Neural cell (in vitro differentiated cells): ENCODE measurements at regions not wholly inside any gene's neighbourhood (a gene's known extent, or its start where the extent isn't known, plus 50 kb on each side); places are given as distances from the start of the nearest gene placed in this dataset.

Source experiments
- H2AFZ ChIP-seq: fragments of 200-600, 300-800 bp; sonication (generic), shearing (Covaris generic); 2 replicates; pipeline ENCODE4 v1.6.0; 2014; ENCODE audit warnings: low read depth, mild to moderate bottlenecking, antibody characterized with exemption, low read length, moderate library complexity
- H3F3A ChIP-seq: fragments of 200-600 bp; shearing (Covaris generic); 2 replicates; pipeline ENCODE4 v1.6.1; 2016; ENCODE audit warnings: mild to moderate bottlenecking, moderate library complexity, mixed read lengths, antibody characterized with exemption, low read length; ENCODE audit not compliant: insufficient read depth, poor library complexity, severe bottlenecking
- H3K27ac ChIP-seq: fragments of 200-600, 300-800 bp; sonication (generic), shearing (Covaris generic); 2 replicates; pipeline ENCODE4 v1.5.1; 2014; ENCODE audit warnings: mild to moderate bottlenecking, low read length, moderate library complexity
- H3K27me3 ChIP-seq: fragments of 300-800, 200-600 bp; sonication (generic), shearing (Covaris generic); 2 replicates; pipeline ENCODE4 v1.6.0; 2014; ENCODE audit warnings: mild to moderate bottlenecking, low read depth, low read length, moderate library complexity; ENCODE audit not compliant: insufficient read depth
- H3K36me3 ChIP-seq: fragments of 300-800, 200-600 bp; sonication (generic), shearing (Covaris generic); 2 replicates; pipeline ENCODE4 v1.5.1; 2014; ENCODE audit warnings: mild to moderate bottlenecking, antibody characterized with exemption, low read length, moderate library complexity; ENCODE audit not compliant: insufficient read depth
- H3K4me2 ChIP-seq: fragments of 300-800, 200-600 bp; sonication (generic), shearing (Covaris generic); 2 replicates; pipeline ENCODE4 v1.6.0; 2014; ENCODE audit warnings: mild to moderate bottlenecking, low read length
- H3K4me3 ChIP-seq: fragments of 300-800, 200-600 bp; sonication (generic), shearing (Covaris generic); 2 replicates; pipeline ENCODE4 v1.5.1; 2014; ENCODE audit warnings: mild to moderate bottlenecking, low read length, moderate library complexity
- H3K79me2 ChIP-seq: fragments of 200-600 bp; shearing (Covaris generic); replicated peaks from 2 replicates; pipeline ENCODE4 v1.6.0; 2014; ENCODE audit warnings: mild to moderate bottlenecking, low read length, moderate library complexity; ENCODE audit not compliant: insufficient read depth
- H3K9ac ChIP-seq: fragments of 300-800, 200-600 bp; sonication (generic), shearing (Covaris generic); 2 replicates; pipeline ENCODE4 v1.6.1; 2016; ENCODE audit warnings: mild to moderate bottlenecking, low read length, mixed read lengths
- H3K9me2 ChIP-seq: fragments of 200-600 bp; shearing (Covaris generic); 2 replicates; pipeline ENCODE4 v1.6.1; 2016; ENCODE audit warnings: mild to moderate bottlenecking, low read length, mixed read lengths; ENCODE audit not compliant: insufficient read depth
- H3K9me3 ChIP-seq: fragments of 200-600, 300-800 bp; sonication (generic), shearing (Covaris generic); 2 replicates; pipeline ENCODE4 v1.6.1; 2016; ENCODE audit warnings: mild to moderate bottlenecking, mixed run types, low read length, moderate library complexity, mixed read lengths
- H4K20me1 ChIP-seq: fragments of 200-600 bp; shearing (Covaris generic); 2 replicates; pipeline ENCODE4 v1.6.1; 2016; ENCODE audit warnings: mild to moderate bottlenecking, mixed run types; ENCODE audit not compliant: insufficient read depth
- CTCF ChIP-seq: fragments of 450-650 bp; IDR thresholded peaks from 2 replicates; pipeline ENCODE4 v1.5.1; 2014; ENCODE audit warnings: antibody characterized with exemption, mild to moderate bottlenecking, moderate library complexity; ENCODE audit not compliant: poor library complexity, severe bottlenecking
- EP300 ChIP-seq: fragments of 450-650 bp; conservative IDR thresholded peaks from 2 replicates; pipeline ENCODE4 v1.6.1; 2014; ENCODE audit warnings: antibody characterized with exemption, mild to moderate bottlenecking, moderate library complexity; ENCODE audit not compliant: poor library complexity, severe bottlenecking
- EZH2 ChIP-seq: fragments of 200-600, 300-800 bp; shearing (Covaris generic), sonication (generic); IDR thresholded peaks from 2 replicates; pipeline ENCODE4 v1.6.1; 2014; ENCODE audit warnings: antibody characterized with exemption, low read length, borderline replicate concordance, mild to moderate bottlenecking; ENCODE audit not compliant: insufficient read depth, poor library complexity, severe bottlenecking
- MXI1 ChIP-seq: fragments of 450-650 bp; conservative IDR thresholded peaks from 2 replicates; pipeline ENCODE4 v1.6.1; 2014; ENCODE audit warnings: antibody characterized with exemption, mild to moderate bottlenecking; ENCODE audit not compliant: poor library complexity, severe bottlenecking
- POLR2AphosphoS5 ChIP-seq: IDR thresholded peaks from 2 replicates; pipeline ENCODE4 v1.6.1; 2012
- RAD21 ChIP-seq: fragments of 450-650 bp; conservative IDR thresholded peaks from 2 replicates; pipeline ENCODE4 v1.6.1; 2014; ENCODE audit warnings: antibody characterized with exemption, mild to moderate bottlenecking, moderate library complexity
- REST ChIP-seq: IDR thresholded peaks from 2 replicates; pipeline ENCODE4 v1.6.1; 2012; ENCODE audit warnings: borderline replicate concordance
- SMC3 ChIP-seq: fragments of 450-650 bp; conservative IDR thresholded peaks from 2 replicates; pipeline ENCODE4 v1.6.1; 2014; ENCODE audit warnings: antibody characterized with exemption, mild to moderate bottlenecking, moderate library complexity; ENCODE audit not compliant: poor library complexity
- TAF1 ChIP-seq: IDR thresholded peaks from 2 replicates; pipeline ENCODE4 v1.6.1; 2012; ENCODE audit warnings: low read depth

- no peaks in the 10 kb centered on the region for H4K20me1 ChIP-seq
- no peaks in the 10 kb centered on the region for H3F3A ChIP-seq
- H2AFZ ChIP-seq = no peak overlapping the region
- no peaks in the 10 kb centered on the region for H3K27me3 ChIP-seq
- no peaks in the 10 kb centered on the region for H3K9me3 ChIP-seq
- no peak overlapping the region for H3K4me2 ChIP-seq
- no peak overlapping the region for H3K4me3 ChIP-seq
- H3K9me2 ChIP-seq = no peaks in the 10 kb centered on the region
- no peak overlapping the region for H3K27ac ChIP-seq
- H3K36me3 ChIP-seq = no peaks in the 10 kb centered on the region
- no peak for TF ChIP-seq REST
- no peak for TF ChIP-seq MXI1
- no peak for TF ChIP-seq CTCF
- TF ChIP-seq EP300 = no peak
- H3K9ac ChIP-seq = no peak overlapping the region
- H3K79me2 ChIP-seq = no peaks in the 10 kb centered on the region
These were observed 52.5 kb upstream of the RPL34 start for GRCh38 chr4:108567831-108568230.

GRCh38 chr4:108561116-108561515, 59.3 kb upstream of the RPL34 start:
- TF ChIP-seq RAD21 = no peak
- TF ChIP-seq REST = no peak
- TF ChIP-seq MXI1 = no peak
- no peak for TF ChIP-seq EP300
- TF ChIP-seq CTCF = no peak
- TF ChIP-seq TAF1 = no peak
- no peak for TF ChIP-seq EZH2
- TF ChIP-seq POLR2AphosphoS5 = no peak
- no peak for TF ChIP-seq SMC3
- no peaks in the 10 kb centered on the region for H3K36me3 ChIP-seq

More at GRCh38 chr4:108561116-108561515, 59.3 kb upstream of the RPL34 start:
- Histone ChIP-seq H3K4me3 (no peak overlapping the region), H4K20me1 (no peaks in the 10 kb centered on the region), H3K79me2 (no peaks in the 10 kb centered on the region), H3F3A (no peaks in the 10 kb centered on the region), H3K9me2 (no peaks in the 10 kb centered on the region), H3K9me3 (no peaks in the 10 kb centered on the region), H3K27ac (no peak overlapping the region), H3K9ac (no peak overlapping the region), H2AFZ (no peak overlapping the region), H3K27me3 (no peaks in the 10 kb centered on the region), H3K4me2 (no peak overlapping the region)
